Esophagus muscularis mucosa (tissue), 4 donors: ENCODE measurements at regions not wholly inside any gene's neighbourhood (a gene's known extent, or its start where the extent isn't known, plus 50 kb on each side); places are given as distances from the start of the nearest gene placed in this dataset.

Source experiments
- CTCF ChIP-seq, 3 experiments: fragments of 200-600 bp in 2 of 3; fragments of 450-650 bp in 1 of 3; sonication (generic) in 2 of 3; IDR thresholded peaks; one replicate each; pipeline ENCODE4 v1.5.1; 2017 to 2019; ENCODE audit warnings: antibody characterized with exemption in 3 of 3, mild to moderate bottlenecking in 2 of 3, moderate library complexity in 1 of 3
- EP300 ChIP-seq: sonication (generic); formaldehyde crosslinking; IDR thresholded peaks from one replicate; pipeline ENCODE4 v1.6.1; 2017; ENCODE audit warnings: antibody characterized with exemption
- POLR2A ChIP-seq: fragments of 450-650 bp; IDR thresholded peaks from one replicate; pipeline ENCODE4 v1.6.1; 2017; ENCODE audit warnings: antibody characterized with exemption, moderate library complexity, mild to moderate bottlenecking, low read depth
- POLR2AphosphoS5 ChIP-seq, 2 donors: sonication (generic); formaldehyde crosslinking; IDR thresholded peaks; one replicate each; pipeline ENCODE4 v1.6.1; 2017; ENCODE audit warnings: antibody characterized with exemption in 2 of 2

- TF ChIP-seq CTCF (IDR thresholded peaks at IDR 0.05): no peak
- TF ChIP-seq POLR2A: no peak
- TF ChIP-seq EP300: no peak
- TF ChIP-seq POLR2AphosphoS5 (IDR thresholded peaks at IDR 0.05): no peak
Observed at GRCh38 chr2:136534811-136535210, 230.5 kb upstream of the THSD7B start.
